Ovary (tissue), 7 donors: ENCODE measurements at regions not wholly inside any gene's neighbourhood (a gene's known extent, or its start where the extent isn't known, plus 50 kb on each side); places are given as distances from the start of the nearest gene placed in this dataset.

Source experiments
- DNase-seq, 5 donors: peaks; one replicate each; pipeline ENCODE4 v3.0.0-alpha.2; 2019 to 2020
- H3K27ac ChIP-seq, 2 donors: fragments of 200-600 bp; one replicate each; pipeline versions ENCODE4 v1.5.1 to v1.8.0; 2019 to 2022
- H3K27me3 ChIP-seq: fragments of 200-600 bp; one replicate; pipeline ENCODE4 v1.8.0; 2022
- H3K36me3 ChIP-seq: fragments of 200-600 bp; sonication (generic); one replicate; pipeline ENCODE4 v1.5.1; 2019
- H3K4me1 ChIP-seq: one replicate; pipeline ENCODE4 v1.8.1; 2013; ENCODE audit warnings: mild to moderate bottlenecking, moderate library complexity; ENCODE audit not compliant: insufficient read depth
- H3K4me3 ChIP-seq: fragments of 200-600 bp; sonication (generic); one replicate; pipeline ENCODE4 v1.5.1; 2017
- H3K9me3 ChIP-seq, 2 donors: fragments of 200-600 bp in 1 of 2; sonication (generic) in 1 of 2; one replicate each; pipeline versions ENCODE4 v1.5.1 to v1.8.1; 2013 to 2019; ENCODE audit warnings: mild to moderate bottlenecking in 1 of 2, moderate library complexity in 1 of 2
- EP300 ChIP-seq: sonication (generic); formaldehyde crosslinking; IDR thresholded peaks from one replicate; pipeline ENCODE4 v1.6.1; 2017; ENCODE audit warnings: antibody characterized with exemption
- POLR2A ChIP-seq: fragments of 450-650 bp; IDR thresholded peaks from one replicate; pipeline ENCODE4 v1.6.1; 2017; ENCODE audit warnings: antibody characterized with exemption, mild to moderate bottlenecking, moderate library complexity
- WGBS, 3 donors: extraction: QIAGEN DNeasy Blood & Tissue Kit in 1 of 3; methylation state at CpG; one replicate each; pipeline versions ENCODE4 v1.1.5 to v1.1.7; 2013 to 2017; 5-methylcytosine and 5-hydroxymethylcytosine counted together
- intact Hi-C, 4 donors: fragments of 100-400 bp; cut with DNase I; formaldehyde crosslinking; loops; one replicate each; pipeline versions ENCODE4 v1.11.0 to v1.15.1; 2022 to 2023
- TF ChIP-seq, protein P1 (sequence below), 3 donors: fragments of 450-650 bp in 2 of 3; fragments of 200-600 bp in 1 of 3; IDR thresholded peaks; one replicate each; pipeline versions ENCODE4 v1.5.1 to v1.8.0; 2016 to 2022; ENCODE audit warnings: antibody characterized with exemption in 3 of 3, mild to moderate bottlenecking in 1 of 3
- donor health status: DM: no; HTN: no; CAD: no; lungs with moderate emphysema.
- donor health status: DM: no; HTN: no; CAD: no.
- donor health status: Bipolar disorder and iron deficiency.
- donor health status: DM: no; HTN: no; CAD: no.
- donor health status: DM: yes; HTN: yes; CAD: no.

DNA sequence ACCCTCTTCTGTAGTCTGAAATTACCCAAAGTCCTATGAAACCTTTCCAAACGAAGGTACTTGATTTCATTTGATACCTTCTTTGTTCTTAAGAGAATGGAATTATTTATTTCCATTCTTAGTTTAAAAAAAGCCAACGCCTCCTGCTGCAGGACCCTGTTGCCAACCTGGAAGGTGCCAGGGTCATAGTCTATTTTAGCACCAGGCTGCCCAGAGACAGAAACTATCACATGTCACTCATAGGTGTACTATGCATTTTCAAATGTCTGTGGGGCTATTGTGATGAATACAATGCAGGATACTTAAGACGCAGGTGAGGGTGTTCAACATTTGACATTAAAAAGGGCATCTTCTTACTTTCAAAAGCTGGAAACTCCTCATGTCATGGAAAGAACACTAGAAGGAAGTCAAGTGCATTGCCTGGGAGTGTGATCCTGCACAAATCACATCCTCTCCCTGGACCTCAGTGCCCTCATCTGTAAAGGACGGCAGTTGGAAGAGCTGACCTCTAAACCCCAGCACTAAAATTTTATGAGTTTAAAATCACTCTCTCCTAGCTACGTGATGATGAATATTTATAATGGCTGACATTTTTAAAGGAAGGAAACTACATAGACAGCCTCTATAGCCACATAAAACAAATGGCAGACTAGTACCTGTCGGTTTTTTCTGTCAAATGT is 107.3 kb upstream of the SYT6 start:
- no peak overlapping the region for H3K27ac ChIP-seq
- TF ChIP-seq POLR2A (no peak), EP300 (no peak)
- TF ChIP-seq, protein P1, sequence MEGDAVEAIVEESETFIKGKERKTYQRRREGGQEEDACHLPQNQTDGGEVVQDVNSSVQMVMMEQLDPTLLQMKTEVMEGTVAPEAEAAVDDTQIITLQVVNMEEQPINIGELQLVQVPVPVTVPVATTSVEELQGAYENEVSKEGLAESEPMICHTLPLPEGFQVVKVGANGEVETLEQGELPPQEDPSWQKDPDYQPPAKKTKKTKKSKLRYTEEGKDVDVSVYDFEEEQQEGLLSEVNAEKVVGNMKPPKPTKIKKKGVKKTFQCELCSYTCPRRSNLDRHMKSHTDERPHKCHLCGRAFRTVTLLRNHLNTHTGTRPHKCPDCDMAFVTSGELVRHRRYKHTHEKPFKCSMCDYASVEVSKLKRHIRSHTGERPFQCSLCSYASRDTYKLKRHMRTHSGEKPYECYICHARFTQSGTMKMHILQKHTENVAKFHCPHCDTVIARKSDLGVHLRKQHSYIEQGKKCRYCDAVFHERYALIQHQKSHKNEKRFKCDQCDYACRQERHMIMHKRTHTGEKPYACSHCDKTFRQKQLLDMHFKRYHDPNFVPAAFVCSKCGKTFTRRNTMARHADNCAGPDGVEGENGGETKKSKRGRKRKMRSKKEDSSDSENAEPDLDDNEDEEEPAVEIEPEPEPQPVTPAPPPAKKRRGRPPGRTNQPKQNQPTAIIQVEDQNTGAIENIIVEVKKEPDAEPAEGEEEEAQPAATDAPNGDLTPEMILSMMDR (IDR thresholded peaks at IDR 0.05) = no peak
- no peaks in the 10 kb centered on the region for H3K4me1 ChIP-seq
- intact Hi-C loops = no loop called here
- no peaks in the 10 kb centered on the region for H3K27me3 ChIP-seq
- H3K36me3 ChIP-seq = no peaks in the 10 kb centered on the region
- 69 to 76% (median 71%) methylated on average over 6 of the region's 6 CpGs for WGBS, 3 donors
- no peaks in the 10 kb centered on the region for H3K9me3 ChIP-seq
- H3K4me3 ChIP-seq = no peak overlapping the region
- no peak for DNase-seq

DNA sequence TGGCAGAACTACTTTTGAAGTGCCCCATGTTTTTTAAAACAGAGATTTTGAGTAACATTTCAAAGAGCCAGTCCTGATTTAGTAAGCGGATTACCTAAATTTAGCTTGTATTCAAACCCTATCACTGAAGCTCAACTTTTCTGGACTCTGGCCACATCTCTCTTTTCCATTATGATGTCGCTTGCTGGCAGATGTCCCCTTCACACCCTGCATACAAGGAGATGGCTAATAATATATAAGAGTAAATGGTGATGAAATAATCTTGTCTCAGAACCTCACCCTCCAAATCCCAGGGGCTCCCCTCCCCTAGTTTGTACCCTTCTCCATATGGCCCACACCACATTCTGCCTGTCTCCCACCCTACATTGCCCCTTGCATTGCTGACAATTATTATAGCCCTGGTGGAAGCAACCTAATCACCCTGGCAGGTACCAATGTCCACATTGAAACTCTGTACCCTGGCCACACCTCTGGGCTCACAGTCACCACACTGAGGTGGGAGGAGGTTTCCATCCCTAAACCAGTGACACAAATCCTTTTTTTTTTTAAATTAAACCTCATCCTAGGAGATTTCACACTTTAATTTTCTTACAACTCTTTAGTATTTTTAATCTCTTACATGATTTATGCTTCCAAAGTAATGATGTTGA is 106.0 kb upstream of the SYT6 start:
- WGBS, 3 donors = 64 to 66% (median 65%) methylated on average over 2 of the region's 2 CpGs
- Histone ChIP-seq H3K27ac (no peak overlapping the region), H3K27me3 (no peaks in the 10 kb centered on the region), H3K4me1 (no peaks in the 10 kb centered on the region), H3K9me3 (no peaks in the 10 kb centered on the region), H3K4me3 (no peak overlapping the region), H3K36me3 (no peaks in the 10 kb centered on the region)
- TF ChIP-seq, protein P1 (IDR thresholded peaks at IDR 0.05) = no peak
- TF ChIP-seq POLR2A (no peak), EP300 (no peak)
- no peak for DNase-seq
- intact Hi-C loops = no loop called here

DNA sequence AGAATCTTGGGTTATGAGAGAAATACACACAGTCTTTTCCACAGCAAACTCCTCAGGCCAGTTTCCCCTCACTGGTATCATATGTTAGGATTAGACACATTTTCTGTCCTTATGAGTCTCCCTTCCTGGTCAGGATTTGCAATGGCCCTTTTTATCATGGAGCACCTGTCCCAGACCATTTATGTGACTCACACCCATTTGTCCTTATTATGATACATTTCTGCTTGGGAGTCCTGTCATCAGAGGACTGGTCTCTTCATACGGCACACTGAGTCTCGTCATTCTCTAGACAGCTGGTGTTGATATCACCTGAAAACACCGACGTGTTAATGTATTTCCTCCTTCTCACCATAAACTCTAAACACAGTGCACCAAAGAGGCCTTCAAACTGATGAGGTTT is 105.0 kb upstream of the SYT6 start:
- H3K4me3 ChIP-seq = no peak overlapping the region
- DNase-seq = no peak
- no peak for TF ChIP-seq EP300
- TF ChIP-seq, protein P1 (IDR thresholded peaks at IDR 0.05) = no peak
- TF ChIP-seq POLR2A = no peak
- no peaks in the 10 kb centered on the region for H3K9me3 ChIP-seq
- no peak overlapping the region for H3K27ac ChIP-seq
- H3K4me1 ChIP-seq = no peaks in the 10 kb centered on the region
- intact Hi-C loops = no loop called here
- 71 to 90% (median 81%) methylated on average over 4 of the region's 4 CpGs for WGBS, 3 donors
- H3K27me3 ChIP-seq = no peaks in the 10 kb centered on the region
- no peaks in the 10 kb centered on the region for H3K36me3 ChIP-seq

DNA sequence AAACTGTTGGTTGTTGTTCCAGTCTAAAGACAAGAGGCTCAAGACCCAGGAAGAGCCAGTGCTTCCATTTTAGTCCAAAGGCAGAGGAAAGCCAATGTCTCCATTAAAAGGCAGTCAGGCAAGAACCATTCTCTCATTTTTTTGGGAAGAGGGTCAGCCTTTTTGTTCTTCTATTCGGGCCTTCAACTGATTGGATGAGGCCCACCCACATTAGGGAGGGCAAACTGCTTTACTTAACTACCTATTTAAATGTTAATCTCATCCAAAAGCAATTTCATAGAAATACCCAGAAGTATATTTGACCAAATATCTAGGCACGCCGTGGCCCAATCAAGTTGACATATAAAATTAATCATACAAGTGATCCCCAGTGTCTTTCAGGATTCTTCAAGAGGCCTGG is 104.4 kb upstream of the SYT6 start:
- H3K4me3 ChIP-seq = no peak overlapping the region
- DNase-seq = no peak
- H3K9me3 ChIP-seq = no peaks in the 10 kb centered on the region
- no peaks in the 10 kb centered on the region for H3K36me3 ChIP-seq
- WGBS, 3 donors = 87 to 97% (median 96%) methylated on average over 3 of the region's 3 CpGs
- H3K27ac ChIP-seq = no peak overlapping the region
- no peaks in the 10 kb centered on the region for H3K27me3 ChIP-seq
- no peaks in the 10 kb centered on the region for H3K4me1 ChIP-seq
- intact Hi-C loops = no loop called here
- TF ChIP-seq EP300 = no peak
- TF ChIP-seq, protein P1 (IDR thresholded peaks at IDR 0.05) = no peak
- no peak for TF ChIP-seq POLR2A
